Gastroesophageal sphincter (tissue), 3 donors: ENCODE measurements at regions not wholly inside any gene's neighbourhood (a gene's known extent, or its start where the extent isn't known, plus 50 kb on each side); places are given as distances from the start of the nearest gene placed in this dataset.

Experiments used
- EP300 ChIP-seq: sonication (generic); formaldehyde crosslinking; IDR thresholded peaks from one replicate; pipeline ENCODE4 v1.6.1; 2017; ENCODE audit warnings: antibody characterized with exemption, mild to moderate bottlenecking
- TF ChIP-seq, protein P1 (sequence below), 4 experiments: fragments of 200-600 bp in 2 of 4; fragments of 450-650 bp in 2 of 4; sonication (generic) in 1 of 4; IDR thresholded peaks; one replicate each; pipeline ENCODE4 v1.5.1; 2017 to 2019; ENCODE audit warnings: antibody characterized with exemption in 4 of 4, mild to moderate bottlenecking in 2 of 4, moderate library complexity in 2 of 4

DNA sequence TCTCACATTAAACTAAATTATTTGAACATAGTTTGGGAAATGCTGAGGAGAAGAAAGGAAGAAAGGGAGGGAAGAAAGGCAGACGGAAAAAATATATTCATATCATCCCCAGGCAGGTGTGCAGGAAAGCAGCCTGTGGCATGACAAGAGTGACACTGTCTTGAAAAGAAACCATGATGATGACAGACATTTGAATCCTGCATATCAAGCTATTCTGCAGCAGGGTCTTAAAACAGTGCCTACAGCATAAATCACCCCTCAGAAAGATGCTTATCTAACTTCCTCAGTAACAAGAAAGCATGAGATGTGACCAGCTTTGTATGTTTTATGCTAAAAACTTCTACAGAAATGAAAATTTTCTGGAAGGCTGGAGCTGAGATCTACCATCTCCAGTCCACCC lies 144.5 kb upstream of the GRM7 start:
- TF ChIP-seq EP300: no peak
- TF ChIP-seq, protein P1, sequence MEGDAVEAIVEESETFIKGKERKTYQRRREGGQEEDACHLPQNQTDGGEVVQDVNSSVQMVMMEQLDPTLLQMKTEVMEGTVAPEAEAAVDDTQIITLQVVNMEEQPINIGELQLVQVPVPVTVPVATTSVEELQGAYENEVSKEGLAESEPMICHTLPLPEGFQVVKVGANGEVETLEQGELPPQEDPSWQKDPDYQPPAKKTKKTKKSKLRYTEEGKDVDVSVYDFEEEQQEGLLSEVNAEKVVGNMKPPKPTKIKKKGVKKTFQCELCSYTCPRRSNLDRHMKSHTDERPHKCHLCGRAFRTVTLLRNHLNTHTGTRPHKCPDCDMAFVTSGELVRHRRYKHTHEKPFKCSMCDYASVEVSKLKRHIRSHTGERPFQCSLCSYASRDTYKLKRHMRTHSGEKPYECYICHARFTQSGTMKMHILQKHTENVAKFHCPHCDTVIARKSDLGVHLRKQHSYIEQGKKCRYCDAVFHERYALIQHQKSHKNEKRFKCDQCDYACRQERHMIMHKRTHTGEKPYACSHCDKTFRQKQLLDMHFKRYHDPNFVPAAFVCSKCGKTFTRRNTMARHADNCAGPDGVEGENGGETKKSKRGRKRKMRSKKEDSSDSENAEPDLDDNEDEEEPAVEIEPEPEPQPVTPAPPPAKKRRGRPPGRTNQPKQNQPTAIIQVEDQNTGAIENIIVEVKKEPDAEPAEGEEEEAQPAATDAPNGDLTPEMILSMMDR (IDR thresholded peaks at IDR 0.05): no peak
